GM23338 (cell line): ENCODE measurements at regions not wholly inside any gene's neighbourhood (a gene's known extent, or its start where the extent isn't known, plus 50 kb on each side); places are given as distances from the start of the nearest gene placed in this dataset.

Source experiments
- CREB1 ChIP-seq: fragments of 250-450 bp; sonication (Bioruptor Pico); IDR thresholded peaks from 2 replicates; pipeline ENCODE4 v1.5.0; 2020; ENCODE audit warnings: low read depth, mild to moderate bottlenecking, moderate library complexity
- EZH2 ChIP-seq: fragments of 200-600 bp; sonication (generic); IDR thresholded peaks from one replicate; pipeline ENCODE4 v1.8.0; 2017; ENCODE audit warnings: antibody characterized with exemption, mild to moderate bottlenecking, low read depth; ENCODE audit not compliant: unreplicated experiment
- EZH2phosphoT487 ChIP-seq: fragments of 200-600 bp; sonication (generic); IDR thresholded peaks from one replicate; pipeline ENCODE4 v1.8.1; 2018; ENCODE audit warnings: antibody characterized with exemption; ENCODE audit not compliant: unreplicated experiment
- JUNB ChIP-seq: IDR thresholded peaks from one replicate; pipeline ENCODE4 v1.6.1; 2016; ENCODE audit warnings: antibody characterized with exemption; ENCODE audit not compliant: unreplicated experiment
- NANOG ChIP-seq: IDR thresholded peaks from 2 replicates; pipeline ENCODE4 v1.6.1; 2016; ENCODE audit warnings: antibody characterized with exemption, borderline replicate concordance
- POLR2AphosphoS5 ChIP-seq: IDR thresholded peaks from 2 replicates; pipeline ENCODE4 v1.6.1; 2016; ENCODE audit warnings: antibody characterized with exemption, low read depth
- STAT1 ChIP-seq: IDR thresholded peaks from one replicate; pipeline ENCODE4 v1.6.1; 2016; ENCODE audit warnings: antibody characterized with exemption; ENCODE audit not compliant: unreplicated experiment
- ZNF114 ChIP-seq: fragments of 250-450 bp; sonication (Bioruptor Pico); IDR thresholded peaks from 2 replicates; pipeline ENCODE4 v1.5.0; 2020; ENCODE audit warnings: mild to moderate bottlenecking, moderate library complexity
- TF ChIP-seq, protein P1 (sequence below), 2 experiments: fragments of 200-600 bp in 1 of 2; sonication (generic) in 1 of 2; conservative IDR thresholded peaks; 2 replicates each; pipeline versions ENCODE4 v1.5.1 to v1.6.1; 2016 to 2017; ENCODE audit warnings: antibody characterized with exemption in 2 of 2, low read depth in 2 of 2, mild to moderate bottlenecking in 2 of 2, moderate library complexity in 1 of 2
- TF ChIP-seq, protein P2 (sequence below): IDR thresholded peaks from one replicate; pipeline ENCODE4 v1.6.1; 2018; ENCODE audit warnings: antibody characterized with exemption; ENCODE audit not compliant: unreplicated experiment
- TF ChIP-seq, protein P3 (sequence below): IDR thresholded peaks from 2 replicates; pipeline ENCODE4 v1.6.1; 2016; ENCODE audit warnings: antibody characterized with exemption
- TF ChIP-seq, protein P4 (sequence below): fragments of 250-450 bp; sonication (Bioruptor Pico); IDR thresholded peaks from 2 replicates; pipeline ENCODE4 v1.5.0; 2020; ENCODE audit warnings: mild to moderate bottlenecking, moderate library complexity

- TF ChIP-seq, protein P1, sequence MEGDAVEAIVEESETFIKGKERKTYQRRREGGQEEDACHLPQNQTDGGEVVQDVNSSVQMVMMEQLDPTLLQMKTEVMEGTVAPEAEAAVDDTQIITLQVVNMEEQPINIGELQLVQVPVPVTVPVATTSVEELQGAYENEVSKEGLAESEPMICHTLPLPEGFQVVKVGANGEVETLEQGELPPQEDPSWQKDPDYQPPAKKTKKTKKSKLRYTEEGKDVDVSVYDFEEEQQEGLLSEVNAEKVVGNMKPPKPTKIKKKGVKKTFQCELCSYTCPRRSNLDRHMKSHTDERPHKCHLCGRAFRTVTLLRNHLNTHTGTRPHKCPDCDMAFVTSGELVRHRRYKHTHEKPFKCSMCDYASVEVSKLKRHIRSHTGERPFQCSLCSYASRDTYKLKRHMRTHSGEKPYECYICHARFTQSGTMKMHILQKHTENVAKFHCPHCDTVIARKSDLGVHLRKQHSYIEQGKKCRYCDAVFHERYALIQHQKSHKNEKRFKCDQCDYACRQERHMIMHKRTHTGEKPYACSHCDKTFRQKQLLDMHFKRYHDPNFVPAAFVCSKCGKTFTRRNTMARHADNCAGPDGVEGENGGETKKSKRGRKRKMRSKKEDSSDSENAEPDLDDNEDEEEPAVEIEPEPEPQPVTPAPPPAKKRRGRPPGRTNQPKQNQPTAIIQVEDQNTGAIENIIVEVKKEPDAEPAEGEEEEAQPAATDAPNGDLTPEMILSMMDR (conservative IDR thresholded peaks at IDR 0.05; ENCODE audit: low read depth in 2 of 2): no peak
- TF ChIP-seq EZH2phosphoT487: no peak
- no peak for TF ChIP-seq EZH2
- TF ChIP-seq ZNF114 (CRISPR knock-in tag): no peak
- TF ChIP-seq POLR2AphosphoS5: no peak
- TF ChIP-seq, protein P2, sequence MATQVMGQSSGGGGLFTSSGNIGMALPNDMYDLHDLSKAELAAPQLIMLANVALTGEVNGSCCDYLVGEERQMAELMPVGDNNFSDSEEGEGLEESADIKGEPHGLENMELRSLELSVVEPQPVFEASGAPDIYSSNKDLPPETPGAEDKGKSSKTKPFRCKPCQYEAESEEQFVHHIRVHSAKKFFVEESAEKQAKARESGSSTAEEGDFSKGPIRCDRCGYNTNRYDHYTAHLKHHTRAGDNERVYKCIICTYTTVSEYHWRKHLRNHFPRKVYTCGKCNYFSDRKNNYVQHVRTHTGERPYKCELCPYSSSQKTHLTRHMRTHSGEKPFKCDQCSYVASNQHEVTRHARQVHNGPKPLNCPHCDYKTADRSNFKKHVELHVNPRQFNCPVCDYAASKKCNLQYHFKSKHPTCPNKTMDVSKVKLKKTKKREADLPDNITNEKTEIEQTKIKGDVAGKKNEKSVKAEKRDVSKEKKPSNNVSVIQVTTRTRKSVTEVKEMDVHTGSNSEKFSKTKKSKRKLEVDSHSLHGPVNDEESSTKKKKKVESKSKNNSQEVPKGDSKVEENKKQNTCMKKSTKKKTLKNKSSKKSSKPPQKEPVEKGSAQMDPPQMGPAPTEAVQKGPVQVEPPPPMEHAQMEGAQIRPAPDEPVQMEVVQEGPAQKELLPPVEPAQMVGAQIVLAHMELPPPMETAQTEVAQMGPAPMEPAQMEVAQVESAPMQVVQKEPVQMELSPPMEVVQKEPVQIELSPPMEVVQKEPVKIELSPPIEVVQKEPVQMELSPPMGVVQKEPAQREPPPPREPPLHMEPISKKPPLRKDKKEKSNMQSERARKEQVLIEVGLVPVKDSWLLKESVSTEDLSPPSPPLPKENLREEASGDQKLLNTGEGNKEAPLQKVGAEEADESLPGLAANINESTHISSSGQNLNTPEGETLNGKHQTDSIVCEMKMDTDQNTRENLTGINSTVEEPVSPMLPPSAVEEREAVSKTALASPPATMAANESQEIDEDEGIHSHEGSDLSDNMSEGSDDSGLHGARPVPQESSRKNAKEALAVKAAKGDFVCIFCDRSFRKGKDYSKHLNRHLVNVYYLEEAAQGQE: no peak
- TF ChIP-seq STAT1: no peak
- no peak for TF ChIP-seq CREB1
- TF ChIP-seq, protein P3, sequence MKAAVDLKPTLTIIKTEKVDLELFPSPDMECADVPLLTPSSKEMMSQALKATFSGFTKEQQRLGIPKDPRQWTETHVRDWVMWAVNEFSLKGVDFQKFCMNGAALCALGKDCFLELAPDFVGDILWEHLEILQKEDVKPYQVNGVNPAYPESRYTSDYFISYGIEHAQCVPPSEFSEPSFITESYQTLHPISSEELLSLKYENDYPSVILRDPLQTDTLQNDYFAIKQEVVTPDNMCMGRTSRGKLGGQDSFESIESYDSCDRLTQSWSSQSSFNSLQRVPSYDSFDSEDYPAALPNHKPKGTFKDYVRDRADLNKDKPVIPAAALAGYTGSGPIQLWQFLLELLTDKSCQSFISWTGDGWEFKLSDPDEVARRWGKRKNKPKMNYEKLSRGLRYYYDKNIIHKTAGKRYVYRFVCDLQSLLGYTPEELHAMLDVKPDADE: no peak
- no peak for TF ChIP-seq JUNB
- TF ChIP-seq NANOG: no peak
- TF ChIP-seq, protein P4, sequence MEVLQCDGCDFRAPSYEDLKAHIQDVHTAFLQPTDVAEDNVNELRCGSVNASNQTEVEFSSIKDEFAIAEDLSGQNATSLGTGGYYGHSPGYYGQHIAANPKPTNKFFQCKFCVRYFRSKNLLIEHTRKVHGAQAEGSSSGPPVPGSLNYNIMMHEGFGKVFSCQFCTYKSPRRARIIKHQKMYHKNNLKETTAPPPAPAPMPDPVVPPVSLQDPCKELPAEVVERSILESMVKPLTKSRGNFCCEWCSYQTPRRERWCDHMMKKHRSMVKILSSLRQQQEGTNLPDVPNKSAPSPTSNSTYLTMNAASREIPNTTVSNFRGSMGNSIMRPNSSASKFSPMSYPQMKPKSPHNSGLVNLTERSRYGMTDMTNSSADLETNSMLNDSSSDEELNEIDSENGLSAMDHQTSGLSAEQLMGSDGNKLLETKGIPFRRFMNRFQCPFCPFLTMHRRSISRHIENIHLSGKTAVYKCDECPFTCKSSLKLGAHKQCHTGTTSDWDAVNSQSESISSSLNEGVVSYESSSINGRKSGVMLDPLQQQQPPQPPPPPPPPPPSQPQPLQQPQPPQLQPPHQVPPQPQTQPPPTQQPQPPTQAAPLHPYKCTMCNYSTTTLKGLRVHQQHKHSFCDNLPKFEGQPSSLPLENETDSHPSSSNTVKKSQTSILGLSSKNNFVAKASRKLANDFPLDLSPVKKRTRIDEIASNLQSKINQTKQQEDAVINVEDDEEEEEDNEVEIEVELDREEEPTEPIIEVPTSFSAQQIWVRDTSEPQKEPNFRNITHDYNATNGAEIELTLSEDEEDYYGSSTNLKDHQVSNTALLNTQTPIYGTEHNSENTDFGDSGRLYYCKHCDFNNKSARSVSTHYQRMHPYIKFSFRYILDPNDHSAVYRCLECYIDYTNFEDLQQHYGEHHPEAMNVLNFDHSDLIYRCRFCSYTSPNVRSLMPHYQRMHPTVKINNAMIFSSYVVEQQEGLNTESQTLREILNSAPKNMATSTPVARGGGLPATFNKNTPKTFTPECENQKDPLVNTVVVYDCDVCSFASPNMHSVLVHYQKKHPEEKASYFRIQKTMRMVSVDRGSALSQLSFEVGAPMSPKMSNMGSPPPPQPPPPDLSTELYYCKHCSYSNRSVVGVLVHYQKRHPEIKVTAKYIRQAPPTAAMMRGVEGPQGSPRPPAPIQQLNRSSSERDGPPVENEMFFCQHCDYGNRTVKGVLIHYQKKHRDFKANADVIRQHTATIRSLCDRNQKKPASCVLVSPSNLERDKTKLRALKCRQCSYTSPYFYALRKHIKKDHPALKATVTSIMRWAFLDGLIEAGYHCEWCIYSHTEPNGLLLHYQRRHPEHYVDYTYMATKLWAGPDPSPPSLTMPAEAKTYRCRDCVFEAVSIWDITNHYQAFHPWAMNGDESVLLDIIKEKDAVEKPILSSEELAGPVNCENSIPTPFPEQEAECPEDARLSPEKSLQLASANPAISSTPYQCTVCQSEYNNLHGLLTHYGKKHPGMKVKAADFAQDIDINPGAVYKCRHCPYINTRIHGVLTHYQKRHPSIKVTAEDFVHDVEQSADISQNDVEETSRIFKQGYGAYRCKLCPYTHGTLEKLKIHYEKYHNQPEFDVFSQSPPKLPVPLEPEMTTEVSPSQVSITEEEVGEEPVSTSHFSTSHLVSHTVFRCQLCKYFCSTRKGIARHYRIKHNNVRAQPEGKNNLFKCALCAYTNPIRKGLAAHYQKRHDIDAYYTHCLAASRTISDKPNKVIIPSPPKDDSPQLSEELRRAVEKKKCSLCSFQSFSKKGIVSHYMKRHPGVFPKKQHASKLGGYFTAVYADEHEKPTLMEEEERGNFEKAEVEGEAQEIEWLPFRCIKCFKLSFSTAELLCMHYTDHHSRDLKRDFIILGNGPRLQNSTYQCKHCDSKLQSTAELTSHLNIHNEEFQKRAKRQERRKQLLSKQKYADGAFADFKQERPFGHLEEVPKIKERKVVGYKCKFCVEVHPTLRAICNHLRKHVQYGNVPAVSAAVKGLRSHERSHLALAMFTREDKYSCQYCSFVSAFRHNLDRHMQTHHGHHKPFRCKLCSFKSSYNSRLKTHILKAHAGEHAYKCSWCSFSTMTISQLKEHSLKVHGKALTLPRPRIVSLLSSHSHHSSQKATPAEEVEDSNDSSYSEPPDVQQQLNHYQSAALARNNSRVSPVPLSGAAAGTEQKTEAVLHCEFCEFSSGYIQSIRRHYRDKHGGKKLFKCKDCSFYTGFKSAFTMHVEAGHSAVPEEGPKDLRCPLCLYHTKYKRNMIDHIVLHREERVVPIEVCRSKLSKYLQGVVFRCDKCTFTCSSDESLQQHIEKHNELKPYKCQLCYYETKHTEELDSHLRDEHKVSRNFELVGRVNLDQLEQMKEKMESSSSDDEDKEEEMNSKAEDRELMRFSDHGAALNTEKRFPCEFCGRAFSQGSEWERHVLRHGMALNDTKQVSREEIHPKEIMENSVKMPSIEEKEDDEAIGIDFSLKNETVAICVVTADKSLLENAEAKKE (CRISPR knock-in tag): no peak
Measured at GRCh38 chr2:67015681-67016080, 381.5 kb upstream of the ETAA1 start.
